Osteoblast (primary cell): ENCODE measurements at regions not wholly inside any gene's neighbourhood (a gene's known extent, or its start where the extent isn't known, plus 50 kb on each side); places are given as distances from the start of the nearest gene placed in this dataset.

Experiments
- DNase-seq: peaks from one replicate; pipeline ENCODE4 v3.0.0; 2011; ENCODE audit warnings: low spot score, mixed read lengths; ENCODE audit not compliant: insufficient read length; ENCODE audit errors: missing footprints
- H2AFZ ChIP-seq: 2 replicates; pipeline ENCODE4 v1.6.0; 2011; ENCODE audit warnings: mild to moderate bottlenecking, low read length
- H3K27ac ChIP-seq: 2 replicates; pipeline ENCODE4 v1.5.1; 2011; ENCODE audit warnings: mild to moderate bottlenecking, low read depth, low read length, moderate library complexity
- H3K27me3 ChIP-seq: 2 replicates; pipeline ENCODE4 v1.6.0; 2012; ENCODE audit warnings: mild to moderate bottlenecking, control low read depth, inconsistent platforms, low read length, moderate library complexity; ENCODE audit not compliant: insufficient read depth
- H3K36me3 ChIP-seq: 2 replicates; pipeline ENCODE4 v1.5.1; 2011; ENCODE audit warnings: mild to moderate bottlenecking, low read length, control low read depth, moderate library complexity; ENCODE audit not compliant: insufficient read depth
- H3K4me1 ChIP-seq: 2 replicates; pipeline ENCODE4 v1.5.1; 2011; ENCODE audit warnings: mild to moderate bottlenecking, low read length, control low read depth, moderate library complexity; ENCODE audit not compliant: insufficient read depth
- H3K4me2 ChIP-seq: 2 replicates; pipeline ENCODE4 v1.6.0; 2011; ENCODE audit warnings: mild to moderate bottlenecking, low read length; ENCODE audit not compliant: insufficient read depth
- H3K4me3 ChIP-seq: fragments of 200-600 bp; sonication (generic); 3 replicates; pipeline ENCODE4 v1.5.1; 2012; ENCODE audit warnings: mild to moderate bottlenecking, low read length, inconsistent platforms; ENCODE audit not compliant: insufficient read depth
- H3K79me2 ChIP-seq: 2 replicates; pipeline ENCODE4 v1.6.0; 2012; ENCODE audit warnings: mild to moderate bottlenecking, low read length, control low read depth, inconsistent platforms; ENCODE audit not compliant: insufficient read depth
- H3K9me3 ChIP-seq: 2 replicates; pipeline ENCODE4 v1.5.1; 2011; ENCODE audit warnings: low read depth, low read length, control low read depth
- H4K20me1 ChIP-seq: 2 replicates; pipeline ENCODE4 v1.6.0; 2012; ENCODE audit warnings: mild to moderate bottlenecking, low read length, control low read depth; ENCODE audit not compliant: insufficient read depth
- CTCF ChIP-seq: IDR thresholded peaks from 2 replicates; pipeline ENCODE4 v1.5.1; 2011; ENCODE audit warnings: mild to moderate bottlenecking, low read depth, low read length, moderate library complexity; ENCODE audit errors: extremely low read depth

GRCh38 chrX:38887222-38887621 lies 86.0 kb downstream of the MID1IP1 start:
- H4K20me1 ChIP-seq = no peaks in the 10 kb centered on the region
- DNase-seq = no peak
- no peaks in the 10 kb centered on the region for H3K79me2 ChIP-seq
- H3K9me3 ChIP-seq = no peaks in the 10 kb centered on the region
- H3K36me3 ChIP-seq = no peaks in the 10 kb centered on the region
- no peak overlapping the region for H3K4me3 ChIP-seq
- no peak overlapping the region for H3K4me2 ChIP-seq
- H2AFZ ChIP-seq = no peak overlapping the region
- TF ChIP-seq CTCF = no peak
- peaks cover 5% of the 10 kb centered on the region for H3K4me1 ChIP-seq
- no peaks in the 10 kb centered on the region for H3K27me3 ChIP-seq
- H3K27ac ChIP-seq = no peak overlapping the region

- Histone ChIP-seq H3K4me2 (no peak overlapping the region), H2AFZ (no peak overlapping the region), H3K4me3 (no peak overlapping the region), H3K9me3 (no peaks in the 10 kb centered on the region), H3K4me1 (peaks cover 3% of the 10 kb centered on the region), H4K20me1 (no peaks in the 10 kb centered on the region), H3K79me2 (no peaks in the 10 kb centered on the region), H3K27ac (no peak overlapping the region), H3K36me3 (no peaks in the 10 kb centered on the region), H3K27me3 (peaks cover 3% of the 10 kb centered on the region)
- DNase-seq = no peak
- no peak for TF ChIP-seq CTCF
Measured at GRCh38 chrX:38890326-38890725, 89.1 kb downstream of the MID1IP1 start.

- no peaks in the 10 kb centered on the region for H3K36me3 ChIP-seq
- H3K27me3 ChIP-seq = peaks cover 6% of the 10 kb centered on the region
- DNase-seq = peak; percentile 30
- H4K20me1 ChIP-seq = no peaks in the 10 kb centered on the region
- peaks cover 3% of the 10 kb centered on the region for H3K4me1 ChIP-seq
- TF ChIP-seq CTCF = no peak
- H3K27ac ChIP-seq = no peak overlapping the region
- H2AFZ ChIP-seq = no peak overlapping the region
- no peaks in the 10 kb centered on the region for H3K9me3 ChIP-seq
- no peak overlapping the region for H3K4me3 ChIP-seq
- H3K79me2 ChIP-seq = no peaks in the 10 kb centered on the region
- no peak overlapping the region for H3K4me2 ChIP-seq
Measured at GRCh38 chrX:38890963-38891362, 89.7 kb downstream of the MID1IP1 start.

- no peak overlapping the region for H3K27ac ChIP-seq
- H3K4me3 ChIP-seq = no peak overlapping the region
- peaks cover 3% of the 10 kb centered on the region for H3K4me1 ChIP-seq
- no peaks in the 10 kb centered on the region for H3K36me3 ChIP-seq
- H3K27me3 ChIP-seq = peaks cover 6% of the 10 kb centered on the region
- no peaks in the 10 kb centered on the region for H3K79me2 ChIP-seq
- H3K4me2 ChIP-seq = no peak overlapping the region
- no peak for TF ChIP-seq CTCF
- no peaks in the 10 kb centered on the region for H4K20me1 ChIP-seq
- H3K9me3 ChIP-seq = no peaks in the 10 kb centered on the region
- peak; percentile 34 for DNase-seq
- H2AFZ ChIP-seq = no peak overlapping the region
Measured at GRCh38 chrX:38891641-38892413, 90.6 kb downstream of the MID1IP1 start.
